Breast epithelium (tissue), 3 donors: ENCODE measurements at regions not wholly inside any gene's neighbourhood (a gene's known extent, or its start where the extent isn't known, plus 50 kb on each side); places are given as distances from the start of the nearest gene placed in this dataset.

Source experiments
- CTCF ChIP-seq, 3 donors: fragments of 450-650 bp; IDR thresholded peaks; one replicate each; pipeline ENCODE4 v1.5.1; 2016 to 2017; ENCODE audit warnings: antibody characterized with exemption in 3 of 3, mild to moderate bottlenecking in 3 of 3, moderate library complexity in 3 of 3
- POLR2A ChIP-seq: fragments of 450-650 bp; IDR thresholded peaks from one replicate; pipeline ENCODE4 v1.6.1; 2016; ENCODE audit warnings: antibody characterized with exemption, mild to moderate bottlenecking, moderate library complexity
- POLR2AphosphoS5 ChIP-seq, 3 donors: sonication (generic); formaldehyde crosslinking; IDR thresholded peaks; one replicate each; pipeline ENCODE4 v1.6.1; 2017; ENCODE audit warnings: antibody characterized with exemption in 3 of 3

- TF ChIP-seq CTCF (IDR thresholded peaks at IDR 0.05) (no peak), POLR2AphosphoS5 (IDR thresholded peaks at IDR 0.05) (no peak), POLR2A (no peak)
These were observed 77.3 kb upstream of the AKR1E2 start for GRCh38 chr10:4748491-4749270.
